ENCODE measurements at regions not wholly inside any gene's neighbourhood (a gene's known extent, or its start where the extent isn't known, plus 50 kb on each side); places are given as distances from the start of the nearest gene placed in this dataset.

GRCh38 chr1:219542828-219543518 lies 69.9 kb downstream of the ZC3H11B start:
- TF ChIP-seq ARNTL (CRISPR knock-in tag; IDR thresholded peaks at IDR 0.05; ENCODE audit: borderline replicate concordance, low read depth) (no peak), ZFP30 (CRISPR knock-in tag; IDR thresholded peaks at IDR 0.05) (no peak), ZFP3 (CRISPR knock-in tag; IDR thresholded peaks at IDR 0.05) (no peak), RARB (CRISPR knock-in tag; IDR thresholded peaks at IDR 0.05) (no peak), ESRRG (CRISPR knock-in tag; IDR thresholded peaks at IDR 0.05) (no peak), PPARA (CRISPR knock-in tag; IDR thresholded peaks at IDR 0.05; ENCODE audit: borderline replicate concordance) (no peak), PATZ1 (CRISPR knock-in tag; IDR thresholded peaks at IDR 0.05; ENCODE audit: borderline replicate concordance) (no peak), CREB5 (CRISPR knock-in tag; IDR thresholded peaks at IDR 0.05; ENCODE audit: low read depth) (no peak), ZC3H10 (CRISPR knock-in tag; IDR thresholded peaks at IDR 0.05) (no peak)
